NT2/D1 (cell line): ENCODE measurements at regions not wholly inside any gene's neighbourhood (a gene's known extent, or its start where the extent isn't known, plus 50 kb on each side); places are given as distances from the start of the nearest gene placed in this dataset.

Experiments used
- DNase-seq: peaks from one replicate; pipeline ENCODE4 v3.0.0-alpha.2; 2011; ENCODE audit warnings: low read depth, low spot score
- H3K27me3 ChIP-seq: 2 replicates; pipeline ENCODE4 v1.6.0; 2011; ENCODE audit warnings: mild to moderate bottlenecking; ENCODE audit not compliant: insufficient read length, insufficient read depth
- H3K36me3 ChIP-seq: 2 replicates; pipeline ENCODE4 v1.6.1; 2011; ENCODE audit warnings: mild to moderate bottlenecking, low read length, mixed read lengths; ENCODE audit not compliant: insufficient read depth, insufficient read length
- H3K4me1 ChIP-seq: 2 replicates; pipeline ENCODE4 v1.5.1; 2011; ENCODE audit not compliant: insufficient read depth, insufficient read length
- H3K4me3 ChIP-seq: 2 replicates; pipeline ENCODE4 v1.5.1; 2011; ENCODE audit warnings: low read depth; ENCODE audit not compliant: insufficient read length
- H3K9ac ChIP-seq: 2 replicates; pipeline ENCODE4 v1.6.0; 2011; ENCODE audit warnings: low read depth; ENCODE audit not compliant: insufficient read length
- H3K9me3 ChIP-seq: 2 replicates; pipeline ENCODE4 v1.5.1; 2011; ENCODE audit warnings: mild to moderate bottlenecking, low read length; ENCODE audit not compliant: insufficient read depth
- SUZ12 ChIP-seq: IDR thresholded peaks from 2 replicates; pipeline ENCODE4 v1.6.1; 2011; ENCODE audit not compliant: insufficient read length, insufficient read depth; ENCODE audit errors: extremely low read depth
- YY1 ChIP-seq: IDR thresholded peaks from 2 replicates; pipeline ENCODE4 v1.6.1; 2011; ENCODE audit not compliant: insufficient read length, insufficient read depth
- ZNF274 ChIP-seq: IDR thresholded peaks from 2 replicates; pipeline ENCODE4 v1.6.1; 2011; ENCODE audit warnings: mild to moderate bottlenecking, low read depth, low read length

DNA sequence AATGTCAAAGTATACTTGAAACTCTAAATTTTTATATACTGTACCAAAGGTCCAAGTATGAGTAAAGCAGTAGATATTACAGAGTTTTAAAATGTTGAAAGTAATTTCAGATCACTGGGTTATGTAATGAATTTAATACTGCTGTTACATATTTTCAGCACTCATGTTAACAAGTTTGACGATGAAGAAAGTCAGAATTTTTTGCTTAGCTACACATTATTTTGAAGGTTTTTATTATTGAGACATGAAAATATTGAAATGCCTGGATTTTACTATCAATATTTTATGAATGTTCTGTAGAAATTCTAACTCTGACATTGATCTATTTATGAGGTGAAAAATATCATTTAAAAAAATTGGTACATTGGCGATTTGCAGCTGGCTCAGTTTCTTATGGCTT is 1030.3 kb downstream of the FSCB start:
- DNase-seq = no peak
- no peak overlapping the region for H3K4me3 ChIP-seq
- H3K27me3 ChIP-seq = no peaks in the 10 kb centered on the region
- TF ChIP-seq YY1 = no peak
- TF ChIP-seq SUZ12 = no peak
- TF ChIP-seq ZNF274 = no peak
- H3K36me3 ChIP-seq = no peaks in the 10 kb centered on the region
- no peak overlapping the region for H3K9ac ChIP-seq
- H3K9me3 ChIP-seq = no peaks in the 10 kb centered on the region
- no peaks in the 10 kb centered on the region for H3K4me1 ChIP-seq

- Histone ChIP-seq H3K27me3 (no peaks in the 10 kb centered on the region), H3K9ac (no peak overlapping the region), H3K4me1 (no peaks in the 10 kb centered on the region), H3K4me3 (no peak overlapping the region), H3K9me3 (no peaks in the 10 kb centered on the region), H3K36me3 (no peaks in the 10 kb centered on the region)
- no peak for TF ChIP-seq ZNF274
- no peak for TF ChIP-seq YY1
- TF ChIP-seq SUZ12 = no peak
- no peak for DNase-seq
Observed at GRCh38 chr14:43475757-43476156, 1031.3 kb downstream of the FSCB start.

DNA sequence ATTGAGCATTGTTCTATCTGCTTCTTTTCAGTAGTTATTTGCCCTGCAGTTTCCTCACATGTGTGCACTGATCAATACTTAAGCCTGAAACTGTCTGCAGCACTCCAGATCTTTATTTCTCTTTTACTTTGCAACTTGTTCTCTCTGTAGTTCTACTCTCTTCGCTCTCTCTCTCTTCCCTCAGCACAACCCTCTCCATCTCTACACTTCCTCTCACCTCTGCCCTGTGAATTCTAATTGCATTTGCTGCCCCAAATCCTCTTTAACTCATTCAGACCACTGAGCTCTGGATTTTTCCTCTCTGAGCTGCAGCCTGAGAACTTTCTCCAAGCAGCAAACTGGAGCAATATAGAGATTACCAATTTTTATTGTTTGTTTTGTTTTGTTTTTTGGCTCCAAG is 1035.5 kb downstream of the FSCB start:
- no peak overlapping the region for H3K9ac ChIP-seq
- TF ChIP-seq YY1 = no peak
- no peak for TF ChIP-seq SUZ12
- no peak for TF ChIP-seq ZNF274
- H3K9me3 ChIP-seq = no peaks in the 10 kb centered on the region
- DNase-seq = no peak
- no peaks in the 10 kb centered on the region for H3K27me3 ChIP-seq
- no peaks in the 10 kb centered on the region for H3K36me3 ChIP-seq
- H3K4me1 ChIP-seq = no peaks in the 10 kb centered on the region
- no peak overlapping the region for H3K4me3 ChIP-seq

GRCh38 chr14:43464968-43465367 is 1042.1 kb downstream of the FSCB start:
- H3K4me1 ChIP-seq = no peaks in the 10 kb centered on the region
- H3K4me3 ChIP-seq = no peak overlapping the region
- no peaks in the 10 kb centered on the region for H3K27me3 ChIP-seq
- no peak for DNase-seq
- no peaks in the 10 kb centered on the region for H3K36me3 ChIP-seq
- TF ChIP-seq YY1 = no peak
- TF ChIP-seq SUZ12 = no peak
- no peak for TF ChIP-seq ZNF274
- no peaks in the 10 kb centered on the region for H3K9me3 ChIP-seq
- H3K9ac ChIP-seq = no peak overlapping the region

DNA sequence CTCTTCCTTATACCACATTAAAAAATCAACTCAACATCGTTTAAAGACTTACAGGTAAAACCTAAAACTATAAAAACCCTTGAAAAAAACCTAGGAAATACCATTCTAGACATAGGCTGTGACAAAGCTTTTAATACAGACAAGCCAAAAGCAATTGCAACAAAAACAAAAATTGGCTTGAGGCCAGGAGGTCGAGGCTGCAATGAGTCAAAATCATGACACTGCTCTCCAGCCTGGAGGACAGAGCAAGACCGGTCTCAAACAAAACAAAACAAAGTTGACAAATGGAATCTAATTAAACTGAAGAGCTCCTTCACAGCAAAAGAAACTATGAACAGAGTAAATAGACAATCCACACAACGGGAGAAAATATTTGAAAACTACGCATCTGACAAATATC is 1057.8 kb downstream of the FSCB start:
- Histone ChIP-seq H3K27me3 (no peaks in the 10 kb centered on the region), H3K36me3 (no peaks in the 10 kb centered on the region), H3K9me3 (no peaks in the 10 kb centered on the region), H3K4me3 (no peak overlapping the region), H3K9ac (no peak overlapping the region), H3K4me1 (no peaks in the 10 kb centered on the region)
- TF ChIP-seq YY1 = no peak
- no peak for TF ChIP-seq ZNF274
- no peak for TF ChIP-seq SUZ12
- no peak for DNase-seq

GRCh38 chr14:43438056-43438455 is 1069.0 kb downstream of the FSCB start:
- no peaks in the 10 kb centered on the region for H3K27me3 ChIP-seq
- H3K4me3 ChIP-seq = no peak overlapping the region
- no peak overlapping the region for H3K9ac ChIP-seq
- H3K9me3 ChIP-seq = no peaks in the 10 kb centered on the region
- TF ChIP-seq ZNF274 (no peak), SUZ12 (no peak), YY1 (no peak)
- H3K36me3 ChIP-seq = no peaks in the 10 kb centered on the region
- no peak for DNase-seq
- no peaks in the 10 kb centered on the region for H3K4me1 ChIP-seq

- Histone ChIP-seq H3K36me3 (no peaks in the 10 kb centered on the region), H3K9ac (no peak overlapping the region), H3K4me3 (no peak overlapping the region), H3K4me1 (no peaks in the 10 kb centered on the region), H3K9me3 (no peaks in the 10 kb centered on the region), H3K27me3 (no peaks in the 10 kb centered on the region)
- no peak for TF ChIP-seq YY1
- no peak for TF ChIP-seq SUZ12
- no peak for TF ChIP-seq ZNF274
- no peak for DNase-seq
Observed at GRCh38 chr14:43418324-43418723, 1088.8 kb downstream of the FSCB start.

DNA sequence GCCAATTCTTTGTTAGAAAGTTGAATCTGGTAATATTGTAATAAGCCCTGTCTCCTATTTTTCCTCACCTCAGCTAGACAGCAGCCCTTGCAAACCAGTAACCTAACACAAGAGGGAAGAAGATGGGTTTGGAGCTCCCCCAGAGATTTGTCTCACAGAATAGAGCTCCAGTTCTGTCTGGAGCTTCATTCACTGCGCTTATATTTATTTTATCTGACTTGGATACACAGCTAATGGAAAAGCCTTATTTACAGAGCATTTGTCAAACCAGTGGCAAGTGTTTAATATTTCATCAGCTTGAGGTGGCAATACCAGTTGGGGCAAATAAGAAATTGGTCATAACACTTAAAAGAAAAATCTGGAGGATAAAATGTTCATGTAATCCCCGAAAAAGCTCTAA is 1094.0 kb downstream of the FSCB start:
- H3K9ac ChIP-seq = no peak overlapping the region
- TF ChIP-seq SUZ12 (no peak), ZNF274 (no peak), YY1 (no peak)
- no peaks in the 10 kb centered on the region for H3K36me3 ChIP-seq
- H3K4me3 ChIP-seq = no peak overlapping the region
- H3K4me1 ChIP-seq = no peaks in the 10 kb centered on the region
- H3K27me3 ChIP-seq = no peaks in the 10 kb centered on the region
- no peak for DNase-seq
- H3K9me3 ChIP-seq = no peaks in the 10 kb centered on the region
